Activated CD8-positive, alpha-beta memory T cell treated with anti-CD3 and anti-CD28 coated beads for 24 hours (primary cell): ENCODE measurements at regions not wholly inside any gene's neighbourhood (a gene's known extent, or its start where the extent isn't known, plus 50 kb on each side); places are given as distances from the start of the nearest gene placed in this dataset.
"Not testable (repeated sequence)": the region's sequence is repeated elsewhere in the genome, so short reads cannot be mapped to it uniquely, and the experiment has no call there.

Experiments used
- DNase-seq: peaks from one replicate; pipeline ENCODE4 v3.0.0-alpha.2; 2020

DNA sequence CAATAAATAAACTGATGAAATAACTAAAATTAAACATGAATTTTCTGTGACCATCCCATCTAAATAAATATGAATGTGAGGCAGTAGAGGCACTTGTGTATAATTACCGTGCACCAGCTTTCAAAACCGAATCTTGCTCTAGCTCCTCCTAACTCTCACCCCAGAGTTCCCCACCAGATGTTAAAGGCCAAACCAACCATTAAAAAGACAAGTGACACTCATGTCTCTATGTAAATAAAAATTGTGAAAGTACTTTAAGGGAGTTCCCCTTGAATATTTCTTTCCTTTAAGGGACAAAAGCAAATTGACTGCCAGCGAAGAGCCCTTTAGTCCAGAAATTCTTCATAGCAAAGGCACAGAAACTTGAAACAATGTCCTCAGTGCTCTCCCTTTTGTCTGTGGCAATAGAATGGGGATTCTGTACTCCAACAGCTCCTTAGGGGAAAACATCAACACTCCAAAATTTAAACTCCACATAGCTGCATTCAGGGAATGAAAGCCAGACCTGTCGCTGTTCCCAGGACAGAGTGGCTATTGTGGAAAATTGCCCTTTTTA, 101.7 kb upstream of the SOX21 start:
- DNase-seq = no peak

DNA sequence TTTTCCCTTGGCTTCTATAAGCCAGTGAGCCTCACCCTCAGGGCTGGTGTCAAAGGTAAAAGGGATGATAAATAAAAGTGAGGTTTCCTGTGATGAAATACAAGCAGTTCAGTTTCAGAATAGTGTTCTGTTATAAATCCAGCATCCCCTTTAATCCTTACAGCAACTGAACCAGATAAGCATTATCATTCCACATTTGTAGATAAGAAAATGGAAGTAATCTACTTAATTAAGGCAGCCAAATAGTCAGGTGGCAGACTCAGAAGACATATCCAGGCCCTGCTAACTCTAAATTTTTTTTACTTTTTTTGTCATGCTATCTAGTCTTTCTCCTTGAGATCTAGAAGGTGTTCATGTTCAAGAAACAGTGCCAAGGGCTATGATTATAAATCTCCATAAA, 99.4 kb upstream of the SOX21 start:
- no peak for DNase-seq

- DNase-seq = no peak
Observed at GRCh38 chr13:94800423-94800822, 88.1 kb upstream of the SOX21 start.

GRCh38 chr13:94799299-94799698, 87.0 kb upstream of the SOX21 start:
- DNase-seq = no peak

DNA sequence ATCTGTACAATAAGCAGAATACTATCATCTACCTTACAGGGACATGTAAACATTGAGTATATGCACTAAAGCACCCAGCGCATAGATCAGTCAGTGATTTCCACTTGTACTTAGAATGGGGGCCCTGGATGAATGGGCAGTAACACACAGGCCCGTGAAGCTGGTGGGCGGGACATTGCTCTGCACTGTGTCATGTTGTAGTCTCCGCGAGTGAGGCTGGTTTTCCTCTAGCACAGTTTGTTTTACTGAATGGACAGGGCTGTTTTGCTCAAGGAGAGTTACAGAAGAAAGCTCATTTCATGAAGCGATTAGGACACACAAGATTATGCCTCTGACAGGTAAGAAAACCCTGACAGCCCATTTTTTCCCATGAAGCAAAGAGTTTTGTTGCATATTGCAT, 86.4 kb upstream of the SOX21 start:
- no peak for DNase-seq

DNA sequence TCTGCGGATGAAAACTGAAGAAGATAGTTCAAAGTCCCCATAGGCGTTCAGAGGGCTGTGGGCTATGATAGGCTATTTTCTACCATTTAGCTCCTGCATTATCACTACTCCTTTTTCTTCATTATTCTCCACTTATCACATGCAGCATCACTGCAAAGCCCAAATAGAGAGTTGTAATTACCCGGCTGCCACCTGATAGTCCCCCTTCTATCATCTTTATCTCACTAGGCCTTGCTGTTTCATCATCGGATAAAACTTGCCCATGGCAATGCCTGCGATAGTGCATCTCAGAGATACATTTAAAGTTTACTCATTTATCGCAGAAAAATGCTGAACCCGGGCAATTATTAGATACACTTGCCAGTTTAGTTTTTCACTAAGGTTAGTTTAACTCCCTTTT, 82.9 kb upstream of the SOX21 start:
- DNase-seq = no peak

GRCh38 chr13:94786246-94786645, 73.9 kb upstream of the SOX21 start:
- DNase-seq = not testable (repeated sequence)

- no peak for DNase-seq
Observed at GRCh38 chr13:94784066-94784465, 71.7 kb upstream of the SOX21 start.

- DNase-seq = no peak
Observed at GRCh38 chr13:94783489-94783888, 71.1 kb upstream of the SOX21 start.

GRCh38 chr13:94780421-94780820, 68.1 kb upstream of the SOX21 start:
- DNase-seq = no peak

DNA sequence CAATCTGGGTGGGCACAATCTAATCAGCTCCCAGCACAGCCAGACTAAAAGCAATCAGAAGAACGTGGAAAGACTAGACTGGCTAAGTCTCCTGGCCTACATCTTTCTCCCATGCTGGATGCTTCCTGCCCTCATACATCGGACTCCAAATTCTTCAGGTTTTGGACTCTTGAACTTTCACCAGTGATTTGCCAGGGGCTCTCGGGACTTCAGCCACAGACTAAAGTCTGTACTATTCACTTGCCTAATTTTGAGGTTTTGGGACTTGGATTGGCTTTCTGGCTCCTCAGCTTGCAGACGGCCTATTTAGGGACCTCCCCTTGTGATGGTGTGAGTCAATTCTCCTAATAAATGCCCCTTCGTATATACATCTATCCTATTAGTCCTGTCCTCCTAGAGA, 66.6 kb upstream of the SOX21 start:
- no peak for DNase-seq

- DNase-seq = no peak
Observed at GRCh38 chr13:94778585-94778984, 66.2 kb upstream of the SOX21 start.

GRCh38 chr13:94776956-94777355, 64.6 kb upstream of the SOX21 start:
- DNase-seq = no peak

- no peak for DNase-seq
Observed at GRCh38 chr13:94776300-94776699, 64.0 kb upstream of the SOX21 start.

- DNase-seq = no peak
Observed at GRCh38 chr13:94765814-94766213, 53.5 kb upstream of the SOX21 start.

GRCh38 chr13:94764576-94765321, 52.4 kb upstream of the SOX21 start:
- no peak for DNase-seq
